ENCODE measurements at regions not wholly inside any gene's neighbourhood (a gene's known extent, or its start where the extent isn't known, plus 50 kb on each side); places are given as distances from the start of the nearest gene placed in this dataset.
"Not testable (repeated sequence)": the region's sequence is repeated elsewhere in the genome, so short reads cannot be mapped to it uniquely, and the experiment has no call there.

GRCh38 chr9:26508897-26509296, 383.7 kb downstream of the CAAP1 start:
- Mint-ChIP-seq H3K4me1 (no peaks in the 10 kb centered on the region), H3K27ac (no peak overlapping the region), H3K9me3 (peaks cover 4% of the 10 kb centered on the region), H3K4me3 (no peak overlapping the region), H3K27me3 (no peaks in the 10 kb centered on the region), H3K36me3 (no peaks in the 10 kb centered on the region)
- no peak for DNase-seq (ENCODE audit: low spot score in 2 of 2)
- ATAC-seq (ENCODE audit: low read depth), result no peak

DNA sequence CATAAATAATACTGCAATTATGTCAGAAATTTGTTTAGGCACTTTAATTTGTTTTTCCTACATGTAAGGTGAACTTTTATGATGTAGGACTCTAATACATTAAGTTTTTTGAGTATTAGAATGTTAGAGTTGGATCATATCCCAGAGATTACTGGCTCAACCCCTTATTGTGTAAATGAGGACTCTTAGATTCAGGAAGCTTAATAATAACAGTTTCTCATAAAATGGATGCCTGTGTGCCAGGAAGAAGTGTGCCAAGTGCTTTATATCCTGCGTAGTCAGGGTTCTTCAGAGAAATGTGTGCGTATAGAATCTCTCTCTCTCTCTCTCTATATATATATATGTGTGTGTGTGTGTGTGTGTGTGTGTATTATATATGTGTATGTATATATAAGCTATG, 388.5 kb downstream of the CAAP1 start:
- Mint-ChIP-seq H3K27ac (no peak overlapping the region), H3K4me1 (no peaks in the 10 kb centered on the region), H3K36me3 (no peaks in the 10 kb centered on the region), H3K27me3 (no peaks in the 10 kb centered on the region), H3K4me3 (no peak overlapping the region), H3K9me3 (peaks cover 4% of the 10 kb centered on the region)
- ATAC-seq (ENCODE audit: low read depth), result no peak
- no peak for DNase-seq (ENCODE audit: low spot score in 2 of 2)

DNA sequence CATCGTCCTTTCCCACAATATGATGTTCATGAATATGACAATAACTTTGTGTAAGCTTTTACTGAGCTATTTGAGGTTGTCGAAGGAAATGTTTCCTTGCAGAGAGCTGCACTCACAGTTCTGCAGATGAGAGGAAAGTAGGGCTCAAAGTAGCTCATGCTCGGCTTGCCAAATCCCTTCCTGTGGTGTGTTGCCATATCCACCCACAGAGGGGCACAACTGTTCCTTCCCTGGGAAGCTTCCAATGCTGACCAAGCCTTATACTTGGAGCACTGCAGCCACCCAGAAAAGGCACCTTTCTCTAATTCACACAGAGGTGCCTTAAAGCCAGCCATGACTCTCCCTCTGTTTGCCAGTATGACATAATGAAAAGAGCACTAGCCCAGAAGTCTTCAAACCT, 390.3 kb downstream of the CAAP1 start:
- Mint-ChIP-seq H3K4me1 (no peaks in the 10 kb centered on the region), H3K36me3 (no peaks in the 10 kb centered on the region), H3K9me3 (peaks cover 12% of the 10 kb centered on the region), H3K27me3 (no peaks in the 10 kb centered on the region), H3K4me3 (no peak overlapping the region), H3K27ac (no peak overlapping the region)
- no peak for DNase-seq (ENCODE audit: low spot score in 2 of 2)
- no peak for ATAC-seq (ENCODE audit: low read depth)

DNA sequence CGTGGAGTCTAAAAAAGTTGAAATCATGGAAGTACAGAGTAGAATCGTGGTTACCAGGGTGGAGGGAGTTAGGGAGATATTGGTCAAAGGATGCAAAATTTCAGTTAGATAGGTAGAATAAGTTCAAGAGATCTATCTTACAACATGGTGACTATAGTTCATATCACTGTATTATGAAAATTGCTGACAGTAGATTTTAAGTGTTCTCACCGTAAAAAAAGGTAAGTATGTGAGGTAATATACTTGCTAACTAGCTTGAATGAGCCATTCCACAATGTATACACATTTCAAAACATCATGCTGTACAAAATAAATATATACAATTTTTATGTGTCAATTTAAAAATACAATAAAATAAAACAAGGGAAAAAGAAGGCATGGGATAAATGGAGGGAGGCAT, 392.1 kb downstream of the CAAP1 start:
- peaks cover 12% of the 10 kb centered on the region for H3K9me3 Mint-ChIP-seq
- DNase-seq (ENCODE audit: low spot score in 2 of 2) (no peak), ATAC-seq (ENCODE audit: low read depth) (no peak)
- H3K4me1 Mint-ChIP-seq, result no peaks in the 10 kb centered on the region
- no peaks in the 10 kb centered on the region for H3K36me3 Mint-ChIP-seq
- no peak overlapping the region for H3K4me3 Mint-ChIP-seq
- no peaks in the 10 kb centered on the region for H3K27me3 Mint-ChIP-seq
- H3K27ac Mint-ChIP-seq, result no peak overlapping the region

GRCh38 chr9:26492608-26493521, 399.7 kb downstream of the CAAP1 start:
- H3K27ac Mint-ChIP-seq; ATAC-seq (ENCODE audit: low read depth); H3K9me3 Mint-ChIP-seq: not testable (repeated sequence)

DNA sequence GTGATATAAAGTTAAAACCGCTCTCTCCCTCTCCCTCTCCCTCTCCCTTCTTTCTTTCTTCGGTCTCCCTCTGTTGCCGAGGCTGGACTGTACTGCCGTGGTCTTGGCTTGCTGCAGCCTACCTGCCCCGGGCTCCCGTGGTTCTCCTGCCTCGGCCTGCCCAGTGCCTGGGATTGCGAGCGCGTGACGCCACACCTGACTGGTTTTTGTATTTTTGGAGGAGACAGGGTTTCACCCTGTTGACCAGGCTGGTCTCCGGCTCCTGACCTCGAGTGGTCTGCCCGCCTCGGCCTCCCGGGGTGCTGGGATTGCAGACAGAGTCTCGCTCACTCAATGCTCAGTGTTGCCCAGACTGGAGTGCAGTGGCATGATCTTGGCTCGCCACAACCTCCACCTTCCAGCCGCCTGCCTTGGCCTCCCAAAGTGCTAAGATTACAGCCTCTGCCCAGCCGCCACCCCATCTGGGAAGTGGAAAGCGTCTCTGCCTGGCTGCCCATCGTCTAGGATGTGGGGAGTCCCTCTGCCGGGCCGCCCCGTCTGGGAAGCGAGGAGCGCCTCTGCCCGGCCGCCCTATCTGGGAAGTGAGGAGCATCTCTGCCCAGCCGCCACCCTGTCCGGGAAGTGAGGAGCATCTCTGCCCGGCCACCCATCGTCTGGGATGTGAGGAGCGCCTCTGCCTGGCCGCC, 400.5 kb downstream of the CAAP1 start:
- H3K9me3 Mint-ChIP-seq; H3K4me3 Mint-ChIP-seq; ATAC-seq (ENCODE audit: low read depth); H3K27ac Mint-ChIP-seq; H3K27me3 Mint-ChIP-seq; DNase-seq (ENCODE audit: low spot score in 2 of 2); H3K36me3 Mint-ChIP-seq; H3K4me1 Mint-ChIP-seq: not testable (repeated sequence)

More at GRCh38 chr9:26492608-26493521, 399.7 kb downstream of the CAAP1 start:
- H3K27me3 Mint-ChIP-seq; H3K36me3 Mint-ChIP-seq; H3K4me3 Mint-ChIP-seq; H3K4me1 Mint-ChIP-seq; DNase-seq (ENCODE audit: low spot score in 2 of 2): not testable (repeated sequence)

DNA sequence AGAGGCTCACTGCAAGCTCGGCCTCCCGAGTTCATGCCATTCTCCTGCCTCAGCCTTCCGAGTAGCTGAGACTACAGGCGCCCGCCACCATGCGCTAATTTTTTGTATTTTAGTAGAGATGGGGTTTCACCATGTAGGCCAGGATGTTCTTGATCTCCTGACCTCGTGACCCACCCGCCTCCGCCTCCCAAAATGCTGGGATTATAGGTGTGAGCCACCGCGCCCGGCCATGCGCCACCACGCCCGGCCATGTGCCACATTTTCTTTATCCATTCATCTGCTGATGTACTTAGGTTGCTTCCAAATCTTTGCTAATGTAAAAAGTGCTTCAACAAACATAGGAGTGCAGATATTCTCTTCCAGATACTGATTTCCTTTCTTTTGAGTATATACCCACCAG, 408.6 kb downstream of the CAAP1 start:
- no peak for DNase-seq (ENCODE audit: low spot score in 2 of 2)
- H3K9me3 Mint-ChIP-seq, result peaks cover 16% of the 10 kb centered on the region
- H3K4me3 Mint-ChIP-seq, result no peak overlapping the region
- H3K27me3 Mint-ChIP-seq, result no peaks in the 10 kb centered on the region
- no peak overlapping the region for H3K27ac Mint-ChIP-seq
- no peaks in the 10 kb centered on the region for H3K4me1 Mint-ChIP-seq
- H3K36me3 Mint-ChIP-seq, result no peaks in the 10 kb centered on the region
- no peak for ATAC-seq (ENCODE audit: low read depth)

DNA sequence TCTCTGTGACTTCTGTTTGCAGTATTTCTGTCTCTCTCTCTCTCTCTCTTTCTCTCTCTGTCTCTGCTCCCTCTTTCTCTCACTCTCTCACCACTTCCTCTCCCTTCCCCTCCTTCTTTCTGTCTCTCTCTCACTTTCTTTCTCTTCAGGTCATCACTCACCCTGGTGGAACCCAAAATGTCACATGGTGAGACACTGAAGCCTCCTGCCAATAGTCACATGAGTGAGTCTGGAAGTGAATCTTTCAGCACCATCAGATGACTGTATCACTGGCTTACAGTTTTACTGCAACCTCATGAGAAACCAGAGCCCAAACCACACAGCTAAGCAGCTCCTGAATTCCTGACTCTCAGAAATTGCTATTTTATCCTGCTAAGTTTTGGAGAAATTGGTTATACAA, 414.6 kb downstream of the CAAP1 start:
- DNase-seq (ENCODE audit: low spot score in 2 of 2) (no peak), ATAC-seq (ENCODE audit: low read depth) (no peak)
- Mint-ChIP-seq H3K27me3 (no peaks in the 10 kb centered on the region), H3K27ac (no peak overlapping the region), H3K9me3 (peaks cover 12% of the 10 kb centered on the region), H3K4me3 (no peak overlapping the region), H3K36me3 (no peaks in the 10 kb centered on the region), H3K4me1 (no peaks in the 10 kb centered on the region)

DNA sequence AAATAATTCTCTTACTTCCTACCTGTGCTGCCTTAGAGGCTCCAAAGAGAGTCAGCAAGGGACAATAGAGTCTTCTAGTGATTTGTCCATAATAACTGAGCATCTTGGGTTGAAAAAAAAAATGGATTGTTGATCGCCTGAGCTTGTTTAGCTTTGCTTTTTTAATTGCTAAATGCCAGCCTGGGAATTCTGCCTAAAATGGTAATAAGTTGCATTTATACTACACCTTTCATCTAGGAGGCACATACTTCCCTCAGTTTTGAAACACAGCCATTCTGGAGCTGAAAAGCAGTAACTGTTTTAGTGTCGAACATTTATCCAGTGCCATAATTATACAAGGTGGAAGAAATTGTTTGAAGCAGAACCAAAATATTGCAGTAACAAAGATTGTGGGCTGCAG, 421.3 kb downstream of the CAAP1 start:
- Mint-ChIP-seq H3K4me1 (no peaks in the 10 kb centered on the region), H3K4me3 (no peak overlapping the region)
- no peak for ATAC-seq (ENCODE audit: low read depth)

DNA sequence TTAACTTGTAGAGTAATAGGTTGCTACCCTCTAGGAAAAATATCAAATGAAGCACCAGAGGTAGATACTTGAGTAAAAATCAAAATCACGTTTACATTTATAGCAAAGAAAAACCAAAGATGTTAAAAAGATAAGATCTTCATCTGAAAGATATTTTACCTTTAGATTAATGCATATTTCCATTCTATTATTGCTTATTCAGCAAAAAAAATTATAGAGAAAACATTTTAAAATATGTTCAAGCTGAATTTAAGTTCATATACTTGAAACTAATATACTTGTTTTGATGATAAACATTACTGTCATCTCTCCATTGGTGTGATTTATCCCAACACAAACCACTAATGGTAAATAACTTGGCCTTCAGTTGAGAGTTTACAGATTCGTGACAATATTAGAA, 422.3 kb downstream of the CAAP1 start:
- Mint-ChIP-seq H3K27ac (no peak overlapping the region), H3K27me3 (no peaks in the 10 kb centered on the region), H3K4me3 (no peak overlapping the region), H3K4me1 (no peaks in the 10 kb centered on the region), H3K36me3 (no peaks in the 10 kb centered on the region), H3K9me3 (peaks cover 2% of the 10 kb centered on the region)
- no peak for DNase-seq (ENCODE audit: low spot score in 2 of 2)
- ATAC-seq (ENCODE audit: low read depth), result no peak

More for the DNA sequence above, 421.3 kb downstream of the CAAP1 start:
- no peaks in the 10 kb centered on the region for H3K36me3 Mint-ChIP-seq
- no peak for DNase-seq (ENCODE audit: low spot score in 2 of 2)
- H3K27ac Mint-ChIP-seq, result no peak overlapping the region
- peaks cover 4% of the 10 kb centered on the region for H3K9me3 Mint-ChIP-seq
- no peaks in the 10 kb centered on the region for H3K27me3 Mint-ChIP-seq

DNA sequence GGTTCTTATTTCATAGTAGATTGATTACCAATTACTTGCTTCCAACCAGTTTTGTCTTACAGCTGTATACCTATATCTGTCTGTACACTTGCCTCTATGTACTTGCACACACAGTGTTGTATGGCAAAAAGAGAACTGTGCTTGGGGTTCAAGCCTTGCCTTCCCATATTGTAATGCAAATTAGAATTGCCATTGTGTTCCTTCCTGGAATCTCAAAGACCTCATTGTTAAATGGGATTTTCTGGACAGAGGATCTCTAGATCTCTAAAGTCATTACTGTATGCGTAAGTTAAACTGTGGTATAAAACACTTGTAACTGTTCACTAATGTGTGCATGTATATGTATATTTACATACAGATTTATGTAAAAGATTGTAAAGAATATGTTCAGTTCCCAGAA, 428.8 kb downstream of the CAAP1 start:
- H3K27me3 Mint-ChIP-seq, result no peaks in the 10 kb centered on the region
- no peaks in the 10 kb centered on the region for H3K4me1 Mint-ChIP-seq

GRCh38 chr9:26462751-26463150, 429.9 kb downstream of the CAAP1 start:
- Mint-ChIP-seq H3K27me3 (no peaks in the 10 kb centered on the region), H3K9me3 (peaks cover 2% of the 10 kb centered on the region)

More for the DNA sequence above, 428.8 kb downstream of the CAAP1 start:
- DNase-seq (ENCODE audit: low spot score in 2 of 2) (no peak), ATAC-seq (ENCODE audit: low read depth) (no peak)
- Mint-ChIP-seq H3K27ac (no peak overlapping the region), H3K4me3 (no peak overlapping the region), H3K9me3 (peaks cover 2% of the 10 kb centered on the region), H3K36me3 (no peaks in the 10 kb centered on the region)

GRCh38 chr9:26462213-26462612, 430.4 kb downstream of the CAAP1 start:
- DNase-seq (ENCODE audit: low spot score in 2 of 2) (no peak), ATAC-seq (ENCODE audit: low read depth) (no peak)
- no peaks in the 10 kb centered on the region for H3K36me3 Mint-ChIP-seq
- no peaks in the 10 kb centered on the region for H3K4me1 Mint-ChIP-seq
- no peaks in the 10 kb centered on the region for H3K27me3 Mint-ChIP-seq
- no peak overlapping the region for H3K27ac Mint-ChIP-seq
- H3K9me3 Mint-ChIP-seq, result peaks cover 2% of the 10 kb centered on the region
- H3K4me3 Mint-ChIP-seq, result no peak overlapping the region

More at GRCh38 chr9:26462751-26463150, 429.9 kb downstream of the CAAP1 start:
- Mint-ChIP-seq H3K27ac (no peak overlapping the region), H3K36me3 (no peaks in the 10 kb centered on the region), H3K4me1 (no peaks in the 10 kb centered on the region), H3K4me3 (no peak overlapping the region)
- no peak for DNase-seq (ENCODE audit: low spot score in 2 of 2)
- no peak for ATAC-seq (ENCODE audit: low read depth)

DNA sequence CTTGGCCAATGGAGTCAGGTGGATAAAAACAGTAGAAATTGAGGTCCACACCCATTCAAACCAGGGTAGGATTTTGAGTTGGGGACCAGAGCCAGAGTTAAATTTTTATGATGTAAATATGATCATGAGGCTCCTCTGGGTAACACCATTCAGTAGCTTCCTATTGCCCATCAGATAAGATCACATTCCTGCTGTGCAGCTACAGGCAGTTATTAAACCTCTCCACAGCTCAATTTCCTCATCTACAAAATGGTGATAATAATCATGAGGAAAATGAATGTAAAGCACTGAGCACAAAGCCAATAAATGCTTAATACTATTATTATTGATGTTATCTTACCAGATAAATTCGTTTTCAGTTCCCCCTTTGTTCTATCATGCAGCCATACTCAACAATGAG, 432.0 kb downstream of the CAAP1 start:
- no peak for ATAC-seq (ENCODE audit: low read depth)
- no peaks in the 10 kb centered on the region for H3K4me1 Mint-ChIP-seq
- no peak overlapping the region for H3K27ac Mint-ChIP-seq
- DNase-seq (ENCODE audit: low spot score in 2 of 2), result no peak
- no peaks in the 10 kb centered on the region for H3K27me3 Mint-ChIP-seq
- no peaks in the 10 kb centered on the region for H3K36me3 Mint-ChIP-seq
- no peak overlapping the region for H3K4me3 Mint-ChIP-seq
- H3K9me3 Mint-ChIP-seq, result peaks cover 2% of the 10 kb centered on the region
